GM10266 (cell line): ENCODE measurements at regions not wholly inside any gene's neighbourhood (a gene's known extent, or its start where the extent isn't known, plus 50 kb on each side); places are given as distances from the start of the nearest gene placed in this dataset.

Source experiments
- DNase-seq: peaks from one replicate; pipeline ENCODE4 v3.0.0; 2012; ENCODE audit errors: extremely low spot score
- TF ChIP-seq, protein P1 (sequence below): IDR thresholded peaks from 2 replicates; pipeline ENCODE4 v1.5.1; 2012; ENCODE audit warnings: mild to moderate bottlenecking, low read depth; ENCODE audit not compliant: control insufficient read depth, insufficient read depth; ENCODE audit errors: missing control alignments

- DNase-seq: no peak
- TF ChIP-seq, protein P1, sequence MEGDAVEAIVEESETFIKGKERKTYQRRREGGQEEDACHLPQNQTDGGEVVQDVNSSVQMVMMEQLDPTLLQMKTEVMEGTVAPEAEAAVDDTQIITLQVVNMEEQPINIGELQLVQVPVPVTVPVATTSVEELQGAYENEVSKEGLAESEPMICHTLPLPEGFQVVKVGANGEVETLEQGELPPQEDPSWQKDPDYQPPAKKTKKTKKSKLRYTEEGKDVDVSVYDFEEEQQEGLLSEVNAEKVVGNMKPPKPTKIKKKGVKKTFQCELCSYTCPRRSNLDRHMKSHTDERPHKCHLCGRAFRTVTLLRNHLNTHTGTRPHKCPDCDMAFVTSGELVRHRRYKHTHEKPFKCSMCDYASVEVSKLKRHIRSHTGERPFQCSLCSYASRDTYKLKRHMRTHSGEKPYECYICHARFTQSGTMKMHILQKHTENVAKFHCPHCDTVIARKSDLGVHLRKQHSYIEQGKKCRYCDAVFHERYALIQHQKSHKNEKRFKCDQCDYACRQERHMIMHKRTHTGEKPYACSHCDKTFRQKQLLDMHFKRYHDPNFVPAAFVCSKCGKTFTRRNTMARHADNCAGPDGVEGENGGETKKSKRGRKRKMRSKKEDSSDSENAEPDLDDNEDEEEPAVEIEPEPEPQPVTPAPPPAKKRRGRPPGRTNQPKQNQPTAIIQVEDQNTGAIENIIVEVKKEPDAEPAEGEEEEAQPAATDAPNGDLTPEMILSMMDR: no peak
Observed at GRCh38 chr7:46168671-46169383, 247.8 kb upstream of the IGFBP3 start.

- TF ChIP-seq, protein P1: no peak
Observed at GRCh38 chr7:46168231-46168630, 247.2 kb upstream of the IGFBP3 start.

DNA sequence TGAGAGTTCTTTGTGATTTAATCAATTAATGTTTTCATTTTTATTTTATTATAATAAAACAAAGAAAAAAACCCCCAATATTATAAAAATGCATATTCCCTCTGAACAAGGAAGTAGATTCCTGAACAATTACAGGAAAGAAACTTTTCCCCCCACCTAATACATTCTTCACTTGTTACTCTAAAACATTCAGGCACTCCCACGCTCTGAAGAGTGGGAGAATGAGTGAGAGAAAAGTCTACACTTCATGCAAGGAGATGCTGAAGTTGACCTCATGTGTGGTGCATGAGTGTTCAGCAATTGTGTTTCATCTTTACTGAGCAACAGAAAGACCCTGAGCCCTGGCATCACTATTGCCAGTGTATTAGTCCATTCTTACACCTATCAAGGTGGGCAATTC is 244.2 kb upstream of the IGFBP3 start:
- TF ChIP-seq, protein P1: no peak
- no peak for DNase-seq

More at GRCh38 chr7:46168231-46168630, 247.2 kb upstream of the IGFBP3 start:
- no peak for DNase-seq

DNA sequence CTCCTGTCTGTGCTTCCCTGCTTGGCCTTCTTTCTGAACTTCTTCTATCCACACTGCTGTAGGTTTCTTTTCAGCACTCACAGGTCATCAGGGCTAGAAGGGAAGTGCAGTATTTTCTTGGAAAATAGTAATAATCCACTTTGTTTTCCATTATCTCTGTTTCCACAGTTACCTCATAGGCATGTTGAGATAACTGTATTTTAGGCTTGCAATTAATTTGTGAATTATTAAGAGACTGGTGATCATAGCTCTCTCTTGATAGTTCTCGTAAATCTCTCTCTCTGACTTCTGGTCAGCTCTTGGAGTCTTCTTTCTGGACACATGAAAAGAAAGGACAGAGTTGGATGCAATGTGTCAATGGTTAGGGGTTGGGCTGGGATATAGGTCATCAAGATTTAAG is 243.6 kb upstream of the IGFBP3 start:
- TF ChIP-seq, protein P1: no peak
- DNase-seq: no peak

DNA sequence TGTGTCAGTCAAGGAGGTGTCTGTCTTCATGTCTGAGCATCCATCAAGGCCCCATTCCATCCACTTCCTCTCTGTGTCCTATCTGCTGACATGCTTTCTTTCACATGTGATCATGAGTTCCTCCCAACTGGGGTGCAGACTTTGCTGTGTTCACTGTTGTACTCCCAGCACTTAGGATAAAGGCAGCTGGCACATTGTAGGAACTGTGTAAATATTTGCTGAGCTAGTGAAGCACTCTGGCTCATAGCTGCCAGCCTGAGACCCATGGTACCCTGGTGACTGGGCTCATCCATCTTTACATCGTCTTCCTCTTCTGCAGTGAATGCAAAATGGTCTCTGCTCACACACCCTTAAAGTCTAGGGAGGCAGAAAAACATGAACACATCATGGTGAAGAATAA is 242.2 kb upstream of the IGFBP3 start:
- no peak for DNase-seq
- TF ChIP-seq, protein P1: no peak

- no peak for DNase-seq
- TF ChIP-seq, protein P1: no peak
Observed at GRCh38 chr7:46162609-46163008, 241.5 kb upstream of the IGFBP3 start.

DNA sequence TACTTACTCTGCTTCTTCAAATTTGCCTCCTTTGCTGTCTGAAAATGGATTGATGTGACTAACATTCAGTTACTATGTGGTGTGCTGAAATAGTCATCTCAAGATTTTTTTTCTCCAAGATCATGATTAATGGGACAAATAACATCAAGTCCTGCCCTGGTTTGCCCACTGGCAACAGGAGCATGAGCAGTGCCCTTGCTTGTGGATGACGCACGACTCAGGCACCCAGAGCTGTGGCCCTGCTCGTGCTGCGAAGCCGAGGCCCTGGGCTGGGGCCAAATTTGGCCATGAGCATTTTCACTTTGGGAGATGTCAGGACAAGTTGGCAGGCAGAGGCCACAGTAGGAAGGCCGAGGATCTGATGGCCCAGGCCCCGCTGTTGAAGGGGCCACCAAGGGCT is 239.8 kb upstream of the IGFBP3 start:
- no peak for DNase-seq
- TF ChIP-seq, protein P1: no peak
